ENCODE measurements at regions not wholly inside any gene's neighbourhood (a gene's known extent, or its start where the extent isn't known, plus 50 kb on each side); places are given as distances from the start of the nearest gene placed in this dataset.
"Not testable (repeated sequence)": the region's sequence is repeated elsewhere in the genome, so short reads cannot be mapped to it uniquely, and the experiment has no call there.

GRCh38 chrX:3828378-3829040, 115.1 kb upstream of the PRKX start:
- H3K27me3 ChIP-seq (ENCODE audit: control insufficient read depth, insufficient read depth, low read length); DNase-seq; H3K4me3 ChIP-seq (ENCODE audit: insufficient read depth, low read depth, low read length); H3K36me3 ChIP-seq (replicated peaks; ENCODE audit: control insufficient read depth, insufficient read depth, low read length): not testable (repeated sequence)

- not testable (repeated sequence) for H3K4me3 ChIP-seq (ENCODE audit: insufficient read depth, low read depth, low read length); DNase-seq; H3K27me3 ChIP-seq (ENCODE audit: control insufficient read depth, insufficient read depth, low read length)
- H3K36me3 ChIP-seq (replicated peaks; ENCODE audit: control insufficient read depth, insufficient read depth, low read length), result peaks cover 17% of the 10 kb centered on the region
These were observed 110.6 kb upstream of the PRKX start for GRCh38 chrX:3824008-3824407.

- no peak for DNase-seq
- Histone ChIP-seq H3K36me3 (replicated peaks; ENCODE audit: control insufficient read depth, insufficient read depth, low read length) (peaks cover 19% of the 10 kb centered on the region), H3K27me3 (ENCODE audit: control insufficient read depth, insufficient read depth, low read length) (no peaks in the 10 kb centered on the region), H3K4me3 (ENCODE audit: insufficient read depth, low read depth, low read length) (no peak overlapping the region)
These were observed 106.7 kb upstream of the PRKX start for GRCh38 chrX:3820167-3820566.

DNA sequence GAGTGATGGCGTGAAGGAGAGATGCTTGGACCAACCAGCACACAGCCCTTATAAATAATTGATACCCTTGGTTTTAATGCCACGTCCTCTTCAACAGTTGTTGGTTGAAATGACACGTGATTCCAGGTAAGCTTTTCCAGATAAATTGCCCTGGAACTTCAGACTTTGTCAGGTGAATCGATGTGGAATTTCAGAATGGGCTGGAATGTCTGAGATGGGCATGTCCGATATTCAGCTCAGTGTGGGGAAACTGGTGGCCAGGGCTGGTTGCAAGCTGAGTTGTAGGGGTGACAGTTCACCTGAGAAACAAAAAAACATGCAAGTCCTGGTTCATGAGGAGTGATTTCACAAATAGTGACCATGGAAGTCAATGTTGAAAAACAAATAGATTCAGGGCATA, 104.0 kb upstream of the PRKX start:
- not testable (repeated sequence) for H3K27me3 ChIP-seq (ENCODE audit: control insufficient read depth, insufficient read depth, low read length); H3K4me3 ChIP-seq (ENCODE audit: insufficient read depth, low read depth, low read length); DNase-seq
- H3K36me3 ChIP-seq (replicated peaks; ENCODE audit: control insufficient read depth, insufficient read depth, low read length), result peaks cover 13% of the 10 kb centered on the region

- peaks cover 10% of the 10 kb centered on the region for H3K36me3 ChIP-seq (replicated peaks; ENCODE audit: control insufficient read depth, insufficient read depth, low read length)
- DNase-seq, result peak; percentile 76
- peak overlapping the region; percentile 65 for H3K4me3 ChIP-seq (ENCODE audit: insufficient read depth, low read depth, low read length)
- H3K27me3 ChIP-seq (ENCODE audit: control insufficient read depth, insufficient read depth, low read length), result no peaks in the 10 kb centered on the region
These were observed 102.6 kb upstream of the PRKX start for GRCh38 chrX:3815896-3816664.

DNA sequence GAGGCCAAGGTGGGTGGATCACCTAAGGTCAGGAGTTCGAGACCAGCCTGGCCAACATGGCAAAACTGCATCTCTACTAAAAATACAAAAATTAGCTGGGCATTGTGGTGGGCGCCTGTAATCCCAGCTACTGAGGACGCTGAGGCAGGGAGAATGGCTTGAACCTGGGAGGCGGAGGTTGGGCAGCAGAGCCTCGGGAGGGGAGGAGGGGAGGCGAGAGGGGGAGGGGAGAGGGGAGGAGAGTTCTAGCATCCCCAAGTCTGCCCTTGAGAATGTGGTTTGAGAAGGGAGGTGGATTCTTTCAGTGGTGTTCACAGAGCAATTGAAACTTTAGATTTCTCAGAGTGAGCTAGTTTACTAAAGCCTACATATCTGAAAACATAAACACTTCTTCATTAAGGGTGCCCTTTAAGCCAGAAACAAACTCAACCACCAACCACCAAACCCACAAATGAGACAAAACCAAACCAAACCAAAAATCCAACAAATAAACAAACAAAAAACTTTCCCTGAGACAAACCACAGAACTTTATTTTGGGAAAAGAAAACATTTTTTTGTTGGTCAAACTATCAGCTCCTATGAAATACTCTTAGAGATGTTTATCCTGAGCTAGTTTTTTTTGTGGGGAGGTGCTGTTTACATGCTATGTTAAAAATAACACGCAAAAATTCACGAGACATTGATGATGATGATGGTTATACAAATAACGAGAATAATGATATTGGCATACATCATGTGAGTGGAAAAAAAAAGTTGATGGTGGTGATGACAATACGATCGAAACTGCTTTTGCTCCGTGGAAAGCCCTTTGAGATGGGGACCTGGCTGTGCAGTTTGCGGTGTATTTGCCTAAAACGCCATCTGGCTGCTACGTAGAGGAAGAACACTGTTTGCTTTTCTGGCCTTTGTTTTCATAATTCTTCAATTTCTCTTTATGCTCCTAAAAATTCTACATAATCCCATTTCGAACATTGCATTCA, 98.2 kb upstream of the PRKX start:
- peak; percentile 67 for DNase-seq
- Histone ChIP-seq H3K4me3 (ENCODE audit: insufficient read depth, low read depth, low read length) (no peak overlapping the region), H3K36me3 (replicated peaks; ENCODE audit: control insufficient read depth, insufficient read depth, low read length) (no peaks in the 10 kb centered on the region; the same call in 1 of the 2 replicates), H3K27me3 (ENCODE audit: control insufficient read depth, insufficient read depth, low read length) (no peaks in the 10 kb centered on the region)

DNA sequence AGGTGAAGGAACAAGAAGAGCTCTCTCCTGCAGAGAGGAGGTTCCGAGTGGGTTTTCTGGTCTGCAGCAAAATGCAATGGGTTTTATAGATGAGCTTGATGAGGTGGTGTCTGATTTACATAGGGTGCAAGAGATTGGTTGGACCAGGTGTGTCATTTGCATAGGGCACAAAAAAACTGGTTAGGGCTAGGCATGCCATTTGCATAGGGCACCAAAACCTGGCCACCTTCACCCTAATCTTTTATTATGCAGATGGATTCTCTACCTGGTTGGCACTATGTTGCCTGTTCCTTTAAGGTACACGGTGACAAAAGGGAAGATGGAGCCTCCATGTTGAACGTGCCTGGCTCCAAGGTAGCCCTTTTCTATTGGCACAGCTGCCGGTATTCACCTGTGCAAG, 94.5 kb upstream of the PRKX start:
- Histone ChIP-seq H3K36me3 (replicated peaks; ENCODE audit: control insufficient read depth, insufficient read depth, low read length) (no peaks in the 10 kb centered on the region), H3K27me3 (ENCODE audit: control insufficient read depth, insufficient read depth, low read length) (no peaks in the 10 kb centered on the region), H3K4me3 (ENCODE audit: insufficient read depth, low read depth, low read length) (no peak overlapping the region)
- DNase-seq, result peak; percentile 22

GRCh38 chrX:3806630-3807029, 93.2 kb upstream of the PRKX start:
- Histone ChIP-seq H3K4me3 (ENCODE audit: insufficient read depth, low read depth, low read length) (no peak overlapping the region), H3K27me3 (ENCODE audit: control insufficient read depth, insufficient read depth, low read length) (no peaks in the 10 kb centered on the region)
- DNase-seq, result peak; percentile 44

DNA sequence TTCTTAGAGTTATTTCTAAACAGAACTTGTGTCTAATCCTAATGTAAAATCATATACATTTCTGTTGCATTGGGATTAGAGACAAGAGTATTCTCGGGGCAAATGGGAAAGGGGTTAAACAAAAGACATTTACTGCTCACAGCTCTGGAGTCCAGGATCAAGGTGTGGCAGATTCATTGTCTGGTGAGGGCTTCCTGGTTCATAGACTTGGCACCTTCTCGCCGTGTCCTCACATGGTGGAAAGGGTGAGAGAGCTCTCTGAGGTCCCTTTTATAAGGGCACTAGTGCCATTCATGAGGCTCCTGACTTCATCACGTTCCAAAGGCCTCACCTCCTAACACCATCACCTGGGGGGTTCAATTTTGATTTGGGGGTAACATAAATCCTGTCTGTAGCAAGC, 90.3 kb upstream of the PRKX start:
- Histone ChIP-seq H3K36me3 (replicated peaks; ENCODE audit: control insufficient read depth, insufficient read depth, low read length) (no peaks in the 10 kb centered on the region), H3K27me3 (ENCODE audit: control insufficient read depth, insufficient read depth, low read length) (no peaks in the 10 kb centered on the region), H3K4me3 (ENCODE audit: insufficient read depth, low read depth, low read length) (no peak overlapping the region)
- no peak for DNase-seq

More at GRCh38 chrX:3806630-3807029, 93.2 kb upstream of the PRKX start:
- H3K36me3 ChIP-seq (replicated peaks; ENCODE audit: control insufficient read depth, insufficient read depth, low read length), result no peaks in the 10 kb centered on the region

DNA sequence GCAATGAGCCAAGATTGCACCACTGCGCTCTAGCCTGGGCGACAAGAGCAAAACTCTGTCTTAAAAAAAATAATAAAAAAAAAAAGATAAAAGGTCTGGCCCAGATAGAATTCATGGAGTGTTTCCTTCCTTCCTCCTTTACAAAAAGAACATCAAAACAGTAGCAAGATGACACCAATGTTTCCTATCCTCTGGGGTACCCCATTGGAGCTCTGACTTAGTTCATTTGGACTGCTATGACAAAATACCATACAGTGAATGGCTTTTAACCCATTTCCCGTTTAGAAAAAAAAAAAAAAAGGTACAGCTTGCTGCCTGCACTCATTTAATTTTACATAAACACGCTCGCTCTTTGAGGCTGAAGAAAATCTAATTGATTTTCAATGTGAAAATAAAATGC, 89.9 kb upstream of the PRKX start:
- no peak overlapping the region for H3K4me3 ChIP-seq (ENCODE audit: insufficient read depth, low read depth, low read length)
- no peaks in the 10 kb centered on the region for H3K36me3 ChIP-seq (replicated peaks; ENCODE audit: control insufficient read depth, insufficient read depth, low read length)
- no peaks in the 10 kb centered on the region for H3K27me3 ChIP-seq (ENCODE audit: control insufficient read depth, insufficient read depth, low read length)
- DNase-seq, result no peak

DNA sequence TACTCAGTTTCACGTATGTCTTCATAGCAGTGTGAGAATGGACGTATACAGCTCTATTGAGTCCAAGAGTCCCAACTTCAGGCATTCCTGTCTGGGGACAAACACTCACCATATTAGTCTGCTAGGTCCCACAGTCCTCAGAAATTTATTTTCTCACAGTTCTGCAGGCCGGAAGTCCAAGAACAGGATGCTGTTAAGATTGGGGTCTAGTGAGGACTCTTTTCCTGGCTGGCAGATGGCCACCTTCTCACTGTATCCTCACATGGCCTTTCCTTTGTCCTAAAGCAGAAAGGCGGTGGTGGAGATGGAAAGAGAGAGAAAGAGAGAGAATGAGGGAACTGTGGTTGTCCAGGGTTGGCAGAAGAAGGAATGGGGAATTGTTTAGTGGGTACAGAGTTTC, 82.0 kb upstream of the PRKX start:
- not testable (repeated sequence) for H3K4me3 ChIP-seq (ENCODE audit: insufficient read depth, low read depth, low read length); DNase-seq

GRCh38 chrX:3791449-3791848, 78.0 kb upstream of the PRKX start:
- Histone ChIP-seq H3K36me3 (replicated peaks; ENCODE audit: control insufficient read depth, insufficient read depth, low read length) (no peaks in the 10 kb centered on the region), H3K27me3 (ENCODE audit: control insufficient read depth, insufficient read depth, low read length) (no peaks in the 10 kb centered on the region), H3K4me3 (ENCODE audit: insufficient read depth, low read depth, low read length) (no peak overlapping the region)
- DNase-seq, result no peak

More for the DNA sequence above, 82.0 kb upstream of the PRKX start:
- not testable (repeated sequence) for H3K36me3 ChIP-seq (replicated peaks; ENCODE audit: control insufficient read depth, insufficient read depth, low read length); H3K27me3 ChIP-seq (ENCODE audit: control insufficient read depth, insufficient read depth, low read length)

DNA sequence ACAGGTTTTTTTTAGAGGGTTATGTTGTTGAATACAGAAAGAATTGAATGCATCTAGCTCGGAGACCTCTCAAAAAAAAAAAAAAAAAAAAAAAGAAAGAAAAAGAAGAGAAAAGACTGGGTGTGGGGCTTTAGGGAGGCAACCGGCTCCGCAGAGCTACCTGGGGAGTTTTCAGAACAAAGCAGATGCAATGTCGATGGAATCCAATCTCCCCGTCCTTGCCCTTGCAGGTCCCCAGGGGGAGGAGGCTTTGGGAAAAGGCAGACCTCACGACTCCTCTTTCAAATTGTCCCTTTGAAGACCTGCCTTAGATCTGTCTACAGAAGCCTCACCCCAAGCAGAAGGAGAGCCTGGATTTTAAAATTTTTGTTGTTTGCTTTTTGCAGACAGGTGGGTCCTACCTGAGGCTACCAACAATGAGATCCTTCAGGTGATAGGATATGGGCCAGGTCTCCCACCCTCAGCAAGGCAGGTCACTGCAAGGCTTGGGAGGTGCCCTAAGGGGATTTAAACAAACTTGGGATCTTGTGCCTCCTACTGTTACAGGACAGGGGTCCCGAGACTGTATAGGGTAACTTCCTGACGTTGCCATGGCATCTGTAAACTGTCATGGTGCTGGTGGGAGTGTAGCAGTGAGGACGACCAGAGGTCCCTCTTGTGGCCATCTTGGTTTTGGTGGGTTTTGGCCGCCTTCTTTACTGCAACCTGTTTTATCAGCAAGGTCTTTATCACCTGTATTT, 75.2 kb upstream of the PRKX start:
- Histone ChIP-seq H3K36me3 (replicated peaks; ENCODE audit: control insufficient read depth, insufficient read depth, low read length) (no peaks in the 10 kb centered on the region), H3K27me3 (ENCODE audit: control insufficient read depth, insufficient read depth, low read length) (no peaks in the 10 kb centered on the region), H3K4me3 (ENCODE audit: insufficient read depth, low read depth, low read length) (peak overlapping the region; percentile 6; the same call in 1 of the 2 replicates)
- DNase-seq, result peak; percentile 56

DNA sequence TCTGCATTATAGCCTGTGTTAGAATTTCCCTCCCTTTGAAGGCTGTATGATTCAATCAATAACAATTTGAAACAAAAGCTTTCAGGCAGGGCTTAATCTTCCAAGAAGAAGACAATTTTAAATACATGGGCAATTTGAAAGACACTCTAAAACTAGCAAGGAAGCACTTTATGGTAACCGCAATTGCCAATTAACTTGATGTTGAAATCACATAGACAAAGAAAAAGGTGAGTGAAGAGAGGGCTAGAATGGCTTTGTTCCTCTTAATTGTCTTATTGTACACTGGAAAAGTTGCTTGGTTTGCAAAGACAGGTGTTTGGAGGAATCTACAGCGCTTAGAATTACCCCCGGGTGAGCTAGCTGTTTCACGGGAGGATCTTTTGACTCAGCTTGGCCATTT, 74.4 kb upstream of the PRKX start:
- H3K27me3 ChIP-seq (ENCODE audit: control insufficient read depth, insufficient read depth, low read length), result no peaks in the 10 kb centered on the region
- no peak overlapping the region for H3K4me3 ChIP-seq (ENCODE audit: insufficient read depth, low read depth, low read length)
- no peaks in the 10 kb centered on the region for H3K36me3 ChIP-seq (replicated peaks; ENCODE audit: control insufficient read depth, insufficient read depth, low read length)
- DNase-seq, result no peak

Measured in H7 (cell line).